K562 (cell line): ENCODE measurements at regions not wholly inside any gene's neighbourhood (a gene's known extent, or its start where the extent isn't known, plus 50 kb on each side); places are given as distances from the start of the nearest gene placed in this dataset.

ENCODE experiments used
- ATAC-seq: fragments of 200-7000 bp; cut with Tn5 transposase; 3 replicates; pipeline ENCODE4 v1.9.1; 2020; ENCODE audit warnings: moderate library complexity
- BruUV-seq: library from RNA; stranded (reverse); fragments of 400-500 nt; replicated peaks from 2 replicates; lab custom pipeline; 2021; lab: Mats Ljungman, UMichigan
- CTCF ChIA-PET: fragments of 300-600 bp; formaldehyde crosslinking; extraction: SDS; loops from one replicate; lab custom pipeline; 2021; ENCODE audit warnings: low intra/inter-chr PET ratio; lab: Yijun Ruan, JAX
- POLR2A ChIA-PET: fragments of 300-600, 350-650 bp; sonication (Branson Sonifier 250); formaldehyde crosslinking; extraction: SDS; loops from one replicate; lab custom pipeline; 2021; ENCODE audit warnings: antibody characterized with exemption, inconsistent platforms; lab: Yijun Ruan, JAX
- DNase-seq, 4 experiments: peaks; one replicate each; pipeline versions ENCODE4 v3.0.0 to v3.0.0-alpha.2; 2011 to 2018; ENCODE audit warnings: low spot score in 3 of 4, mixed read lengths in 3 of 4; ENCODE audit errors: extremely low read depth in 1 of 4
- FAIRE-seq: peaks from 2 replicates; lab custom pipeline; 2011; peaks lifted over from hg19 to GRCh38; lab: Jason Lieb, UNC
- H2AFZ ChIP-seq: 2 replicates; pipeline ENCODE4 v1.6.0; 2011; ENCODE audit warnings: low read depth, low read length, control low read depth, inconsistent platforms
- H3K27ac ChIP-seq: fragments of 200-600 bp; 3 replicates; pipeline ENCODE4 v1.8.0; 2011; ENCODE audit warnings: low read depth, mild to moderate bottlenecking, control low read depth, inconsistent platforms, low read length, moderate library complexity, mixed read lengths; ENCODE audit errors: extremely low read depth
- H3K27me3 ChIP-seq, 2 experiments: fragments of 300-600 bp in 1 of 2; 2 replicates in 1 of 2; 3 replicates in 1 of 2; pipeline versions ENCODE4 v1.6.0 to v1.8.0; 2011; ENCODE audit warnings: inconsistent platforms in 2 of 2, low read length in 2 of 2, mild to moderate bottlenecking in 1 of 2, mixed read lengths in 1 of 2, moderate library complexity in 1 of 2; ENCODE audit not compliant: control insufficient read depth in 2 of 2, insufficient read depth in 2 of 2
- H3K36me3 ChIP-seq: fragments of 300-600 bp; 3 replicates; pipeline ENCODE4 v1.8.0; 2011; ENCODE audit warnings: mild to moderate bottlenecking, low read length, inconsistent platforms; ENCODE audit not compliant: control insufficient read depth, insufficient read depth
- H3K4me1 ChIP-seq, 2 experiments: fragments of 200-600 bp in 1 of 2; replicated peaks in 1 of 2; 2 replicates in 1 of 2; 3 replicates in 1 of 2; pipeline versions ENCODE4 v1.5.1 to v1.8.0; 2011; ENCODE audit warnings: inconsistent platforms in 2 of 2, low read length in 2 of 2, mild to moderate bottlenecking in 1 of 2, mixed read lengths in 1 of 2, moderate library complexity in 1 of 2; ENCODE audit not compliant: control insufficient read depth in 2 of 2, insufficient read depth in 2 of 2
- H3K4me2 ChIP-seq: 2 replicates; pipeline ENCODE4 v1.6.1; 2011; ENCODE audit warnings: low read length, control low read depth, inconsistent platforms, mixed read lengths; ENCODE audit not compliant: insufficient read depth
- H3K4me3 ChIP-seq: fragments of 200-600 bp; sonication (generic), shearing (Covaris generic); 2 replicates; pipeline ENCODE4 v1.5.1; 2016; ENCODE audit warnings: control low read depth, inconsistent platforms
- H3K79me2 ChIP-seq: fragments of 200-600 bp; 3 replicates; pipeline ENCODE4 v1.8.0; 2011; ENCODE audit warnings: low read length, inconsistent platforms; ENCODE audit not compliant: control insufficient read depth, insufficient read depth
- H3K9ac ChIP-seq, 2 experiments: 2 replicates each; pipeline versions ENCODE4 v1.6.0 to v1.6.1; 2011; ENCODE audit warnings: low read depth in 2 of 2, low read length in 2 of 2, control low read depth in 1 of 2, inconsistent platforms in 1 of 2, mild to moderate bottlenecking in 1 of 2, mixed read lengths in 1 of 2; ENCODE audit not compliant: insufficient read depth in 1 of 2
- H3K9me1 ChIP-seq: one replicate; pipeline ENCODE4 v1.6.0; 2011; ENCODE audit warnings: inconsistent platforms, mild to moderate bottlenecking, low read length, moderate library complexity; ENCODE audit not compliant: control insufficient read depth, insufficient read depth
- H3K9me3 ChIP-seq: replicated peaks from 2 replicates; pipeline ENCODE4 v1.5.1; 2011; ENCODE audit warnings: low read depth, low read length, inconsistent platforms; ENCODE audit not compliant: control insufficient read depth, insufficient read depth
- H4K20me1 ChIP-seq: replicated peaks from 2 replicates; pipeline ENCODE4 v1.6.1; 2011; ENCODE audit warnings: low read length, inconsistent platforms, mixed read lengths; ENCODE audit not compliant: control insufficient read depth, insufficient read depth
- FOXA3 ChIP-seq, 2 experiments: fragments of 450-650 bp in 1 of 2; sonication (generic) in 1 of 2; formaldehyde crosslinking; IDR thresholded peaks in 1 of 2; conservative IDR thresholded peaks in 1 of 2; 2 replicates each; pipeline versions ENCODE4 v1.4.0 to v1.8.0; 2020 to 2022; ENCODE audit warnings: mild to moderate bottlenecking in 2 of 2, missing genetic modification reagents in 1 of 2
- ZBTB11 ChIP-seq, 3 experiments: fragments of 200-800 bp in 1 of 3; fragments of 250-450 bp in 1 of 3; fragments of 450-650 bp in 1 of 3; sonication (Bioruptor Pico) in 1 of 3; sonication (Bioruptor generic) in 1 of 3; formaldehyde crosslinking in 1 of 3; IDR thresholded peaks; 2 replicates each; pipeline versions ENCODE4 v1.6.1 to v1.8.0; 2016 to 2022; ENCODE audit warnings: mild to moderate bottlenecking in 2 of 3, missing genetic modification characterization in 2 of 3, missing compliant biosample characterization in 1 of 3, moderate library complexity in 1 of 3
- ZNF384 ChIP-seq: IDR thresholded peaks from 2 replicates; pipeline ENCODE4 v1.6.1; 2012; ENCODE audit warnings: low read depth, low read length, improper control_type of control experiment
- ZNF507 ChIP-seq: conservative IDR thresholded peaks from 2 replicates; pipeline ENCODE4 v1.6.1; 2017; ENCODE audit warnings: missing genetic modification characterization, missing compliant biosample characterization
- whole genome bisulfite sequencing: fragments of 100-300 bp; shearing (Covaris generic); methylation state at CpG from one replicate; pipeline ENCODE4 v1.1.6; 2016; ENCODE audit warnings: low coverage, mixed read lengths; ENCODE audit not compliant: insufficient coverage; ENCODE audit errors: missing lambda C conversion rate; 5-methylcytosine and 5-hydroxymethylcytosine counted together
- in situ Hi-C: fragments of 300-500 bp; cut with MboI; formaldehyde crosslinking; loops from 4 replicates; pipeline ENCODE4 v1.15.0; 2018; ENCODE audit warnings: inconsistent platforms, mixed read lengths
- intact Hi-C: fragments of 100-400 bp; cut with micrococcal nuclease; formaldehyde crosslinking; loops from 2 replicates; pipeline ENCODE4 v1.14.2; 2022

- CTCF ChIA-PET = no interaction called here
- ATAC-seq = no peak
- Histone ChIP-seq H3K4me1 (no peaks in the 10 kb centered on the region), H4K20me1 (no peaks in the 10 kb centered on the region), H3K27ac (no peak overlapping the region), H3K9ac (no peak overlapping the region), H3K27me3 (no peaks in the 10 kb centered on the region), H3K36me3 (no peaks in the 10 kb centered on the region), H3K79me2 (no peaks in the 10 kb centered on the region), H3K9me3 (no peaks in the 10 kb centered on the region), H2AFZ (no peak overlapping the region), H3K4me3 (no peak overlapping the region), H3K9me1 (no peaks in the 10 kb centered on the region), H3K4me2 (no peak overlapping the region)
- no peak for FAIRE-seq
- intact Hi-C loops = no loop called here
- POLR2A ChIA-PET = no interaction called here
- no peak for DNase-seq
- in situ Hi-C loops = no loop called here
- no TSS peak for BruUV-seq
- 1% methylated on average over 5 of the region's 5 CpGs for WGBS
- no peak for TF ChIP-seq ZBTB11 (CRISPR knock-in tag; IDR thresholded peaks at IDR 0.05)
- no peak for TF ChIP-seq ZNF507 (tag)
- TF ChIP-seq FOXA3 (CRISPR knock-in tag; conservative IDR thresholded peaks at IDR 0.05 in 1 of 2, IDR thresholded peaks at IDR 0.05 in 1 of 2) = no peak
- TF ChIP-seq ZNF384 = no peak
Measured at GRCh38 chr2:57701391-57701791, 345.2 kb upstream of the VRK2 start.
